NCI-H2227 (cell line): ENCODE measurements at regions not wholly inside any gene's neighbourhood (a gene's known extent, or its start where the extent isn't known, plus 50 kb on each side); places are given as distances from the start of the nearest gene placed in this dataset.
"Not testable (repeated sequence)": the region's sequence is repeated elsewhere in the genome, so short reads cannot be mapped to it uniquely, and the experiment has no call there.

Source experiments
- DNase-seq: peaks from one replicate; lab custom pipeline; 2025; ENCODE audit not compliant: unreplicated experiment; lab: John Stamatoyannopoulos, UW

GRCh38 chr10:35882422-35883150 is 240.5 kb upstream of the FZD8 start:
- no peak for DNase-seq

GRCh38 chr10:35881320-35881719 is 239.2 kb upstream of the FZD8 start:
- no peak for DNase-seq

GRCh38 chr10:35876248-35876647 is 234.2 kb upstream of the FZD8 start:
- no peak for DNase-seq

- DNase-seq, result no peak
Measured at GRCh38 chr10:35875016-35875676, 233.1 kb upstream of the FZD8 start.

- no peak for DNase-seq
Measured at GRCh38 chr10:35874311-35875015, 232.4 kb upstream of the FZD8 start.

GRCh38 chr10:35872671-35873070 is 230.6 kb upstream of the FZD8 start:
- no peak for DNase-seq

- DNase-seq, result no peak
Measured at GRCh38 chr10:35870665-35871310, 228.7 kb upstream of the FZD8 start.

GRCh38 chr10:35858676-35859283 is 216.7 kb upstream of the FZD8 start:
- not testable (repeated sequence) for DNase-seq

GRCh38 chr10:35857860-35858259 is 215.8 kb upstream of the FZD8 start:
- no peak for DNase-seq

GRCh38 chr10:35855155-35855947 is 213.3 kb upstream of the FZD8 start:
- DNase-seq, result no peak

GRCh38 chr10:35854661-35855060 is 212.6 kb upstream of the FZD8 start:
- DNase-seq, result no peak

- DNase-seq, result no peak
Measured at GRCh38 chr10:35852721-35853120, 210.6 kb upstream of the FZD8 start.

- no peak for DNase-seq
Measured at GRCh38 chr10:35848412-35848811, 206.3 kb upstream of the FZD8 start.

GRCh38 chr10:35844686-35845085 is 202.6 kb upstream of the FZD8 start:
- no peak for DNase-seq

GRCh38 chr10:35843524-35844181 is 201.6 kb upstream of the FZD8 start:
- no peak for DNase-seq

- DNase-seq, result no peak
Measured at GRCh38 chr10:35838054-35838453, 196.0 kb upstream of the FZD8 start.

GRCh38 chr10:35835545-35835944 is 193.4 kb upstream of the FZD8 start:
- no peak for DNase-seq

GRCh38 chr10:35834877-35835494 is 192.9 kb upstream of the FZD8 start:
- DNase-seq, result no peak

- DNase-seq, result no peak
Measured at GRCh38 chr10:35827783-35828182, 185.7 kb upstream of the FZD8 start.
